H1 (cell line): ENCODE measurements at regions not wholly inside any gene's neighbourhood (a gene's known extent, or its start where the extent isn't known, plus 50 kb on each side); places are given as distances from the start of the nearest gene placed in this dataset.
A peak's percentile ranks its signal among the peaks of the same experiment; 100 is the strongest.

Source experiments
- CTCF ChIA-PET: fragments of 300-600 bp; sonication (Branson Sonifier 250); formaldehyde crosslinking; loops from one replicate; lab custom pipeline; 2021; ENCODE audit not compliant: partially characterized antibody; lab: Charles Lee
- POLR2A ChIA-PET: fragments of 300-600 bp; sonication (Branson Sonifier 250); formaldehyde crosslinking; loops from one replicate; lab custom pipeline; 2021; ENCODE audit warnings: inconsistent platforms; ENCODE audit not compliant: partially characterized antibody; lab: Charles Lee
- DNase-seq, 2 experiments: peaks; one replicate each; pipeline versions ENCODE4 v3.0.0 to v3.0.0-alpha.2; 2010 to 2022; ENCODE audit warnings: low spot score in 2 of 2, low read depth in 1 of 2, mixed read lengths in 1 of 2
- FAIRE-seq: peaks from 2 replicates; lab custom pipeline; 2011; peaks lifted over from hg19 to GRCh38; lab: Jason Lieb, UNC
- H2AFZ ChIP-seq: 2 replicates; pipeline ENCODE4 v1.8.1; 2012; ENCODE audit warnings: low read length, inconsistent platforms
- H2AK5ac ChIP-seq: 2 replicates; pipeline ENCODE4 v1.6.1; 2013; ENCODE audit warnings: low read depth, low read length
- H2BK120ac ChIP-seq: replicated peaks from 2 replicates; pipeline ENCODE3; 2013; ENCODE audit warnings: low read depth, low read length, inconsistent platforms
- H2BK12ac ChIP-seq: 2 replicates; pipeline ENCODE4 v1.6.1; 2013; ENCODE audit warnings: low read depth, low read length
- H2BK15ac ChIP-seq: 2 replicates; pipeline ENCODE4 v1.6.1; 2013; ENCODE audit warnings: low read length
- H2BK20ac ChIP-seq: 2 replicates; pipeline ENCODE4 v1.6.1; 2013; ENCODE audit warnings: low read length
- H2BK5ac ChIP-seq: 2 replicates; pipeline ENCODE4 v1.6.1; 2013; ENCODE audit warnings: low read depth, low read length
- H3K14ac ChIP-seq: 2 replicates; pipeline ENCODE4 v1.6.1; 2013; ENCODE audit warnings: inconsistent platforms; ENCODE audit not compliant: insufficient read length
- H3K18ac ChIP-seq: 2 replicates; pipeline ENCODE4 v1.6.1; 2013; ENCODE audit warnings: low read length; ENCODE audit errors: extremely low read depth
- H3K23ac ChIP-seq: 2 replicates; pipeline ENCODE4 v1.6.1; 2013; ENCODE audit warnings: inconsistent platforms; ENCODE audit not compliant: insufficient read length
- H3K23me2 ChIP-seq: 2 replicates; pipeline ENCODE4 v1.6.1; 2013; ENCODE audit warnings: low read depth, low read length
- H3K27ac ChIP-seq: 2 replicates; pipeline ENCODE4 v1.6.1; 2011; ENCODE audit warnings: low read depth, low read length, inconsistent platforms
- H3K27me3 ChIP-seq, 4 experiments: replicated peaks in 1 of 4; 1 replicate in 1 of 4; 2 replicates in 3 of 4; pipeline versions ENCODE4 v1.6.1 to v1.8.1; 2011 to 2013; ENCODE audit warnings: low read length in 3 of 4, mild to moderate bottlenecking in 3 of 4, inconsistent platforms in 2 of 4, mixed read lengths in 2 of 4, moderate library complexity in 1 of 4; ENCODE audit not compliant: control insufficient read depth in 3 of 4, insufficient read depth in 3 of 4; ENCODE audit errors: extremely low read depth in 1 of 4
- H3K36me3 ChIP-seq, 4 experiments: 2 replicates each; pipeline versions ENCODE4 v1.6.1 to v1.8.1; 2011 to 2013; ENCODE audit warnings: mild to moderate bottlenecking in 4 of 4, low read length in 3 of 4, moderate library complexity in 2 of 4, control low read depth in 1 of 4, inconsistent platforms in 1 of 4; ENCODE audit not compliant: insufficient read depth in 4 of 4, control insufficient read depth in 2 of 4
- H3K4ac ChIP-seq: replicated peaks from 2 replicates; pipeline ENCODE3; 2013; ENCODE audit warnings: low read length, low read depth, mixed read lengths, inconsistent platforms; ENCODE audit not compliant: insufficient read length
- H3K4me1 ChIP-seq, 4 experiments: replicated peaks in 1 of 4; 1 replicate in 1 of 4; 2 replicates in 3 of 4; pipeline versions ENCODE4 v1.6.1 to v1.8.1; 2011 to 2013; ENCODE audit warnings: low read length in 3 of 4, inconsistent platforms in 2 of 4, mixed read lengths in 1 of 4; ENCODE audit not compliant: insufficient read depth in 4 of 4, control insufficient read depth in 3 of 4
- H3K4me2 ChIP-seq, 2 experiments: 2 replicates each; pipeline versions ENCODE4 v1.6.1 to v1.8.1; 2011 to 2013; ENCODE audit warnings: low read depth in 2 of 2, low read length in 2 of 2, control low read depth in 1 of 2, inconsistent platforms in 1 of 2, mild to moderate bottlenecking in 1 of 2; ENCODE audit not compliant: insufficient read depth in 1 of 2
- H3K4me3 ChIP-seq, 4 experiments: fragments of 200-600, 300-600 bp in 1 of 4; sonication (generic), shearing (Covaris generic), sonication (Bioruptor Twin) in 1 of 4; 2 replicates each; pipeline versions ENCODE4 v1.5.1 to v1.8.1; 2011 to 2016; ENCODE audit warnings: low read length in 4 of 4, low read depth in 3 of 4, control low read depth in 2 of 4, inconsistent platforms in 2 of 4, mild to moderate bottlenecking in 2 of 4, mixed read lengths in 1 of 4, moderate library complexity in 1 of 4; ENCODE audit not compliant: insufficient read depth in 2 of 4; ENCODE audit errors: extremely low read depth in 1 of 4
- H3K56ac ChIP-seq: replicated peaks from 2 replicates; pipeline ENCODE3; 2013; ENCODE audit warnings: low read depth, mild to moderate bottlenecking, mixed read lengths, low read length, inconsistent platforms; ENCODE audit not compliant: insufficient read length
- H3K79me1 ChIP-seq: 2 replicates; pipeline ENCODE4 v1.6.1; 2013; ENCODE audit warnings: low read depth, low read length, control low read depth
- H3K79me2 ChIP-seq, 2 experiments: 2 replicates each; pipeline versions ENCODE4 v1.6.1 to v1.8.1; 2012 to 2013; ENCODE audit warnings: low read length in 2 of 2, mild to moderate bottlenecking in 2 of 2, inconsistent platforms in 1 of 2; ENCODE audit not compliant: insufficient read depth in 2 of 2, control insufficient read depth in 1 of 2
- H3K9ac ChIP-seq, 4 experiments: replicated peaks in 1 of 4; 1 replicate in 1 of 4; 2 replicates in 3 of 4; pipeline versions ENCODE4 v1.6.1 to v1.8.1; 2011 to 2013; ENCODE audit warnings: low read depth in 3 of 4, low read length in 3 of 4, control low read depth in 2 of 4, mild to moderate bottlenecking in 2 of 4, moderate library complexity in 2 of 4, inconsistent platforms in 1 of 4; ENCODE audit errors: extremely low read depth in 1 of 4
- H3K9me3 ChIP-seq, 2 experiments: 2 replicates each; pipeline versions ENCODE4 v1.6.1 to v1.8.1; 2012 to 2013; ENCODE audit warnings: mild to moderate bottlenecking in 2 of 2, moderate library complexity in 2 of 2, control low read depth in 1 of 2, inconsistent platforms in 1 of 2, low read depth in 1 of 2, low read length in 1 of 2, mixed read lengths in 1 of 2; ENCODE audit not compliant: insufficient read depth in 2 of 2
- H4K20me1 ChIP-seq, 2 experiments: replicated peaks in 1 of 2; 2 replicates each; pipeline versions ENCODE3 to v1.8.1; 2011 to 2013; ENCODE audit warnings: inconsistent platforms in 2 of 2, low read length in 2 of 2, mild to moderate bottlenecking in 1 of 2; ENCODE audit not compliant: insufficient read depth in 2 of 2, control insufficient read depth in 1 of 2
- H4K5ac ChIP-seq: 2 replicates; pipeline ENCODE4 v1.6.1; 2013; ENCODE audit warnings: low read length, low read depth, mixed read lengths, inconsistent platforms; ENCODE audit not compliant: insufficient read length
- H4K8ac ChIP-seq: 2 replicates; pipeline ENCODE4 v1.8.0; 2013; ENCODE audit warnings: mild to moderate bottlenecking, moderate library complexity, low read length, inconsistent platforms; ENCODE audit not compliant: insufficient read depth; ENCODE audit errors: extremely low read depth
- H4K91ac ChIP-seq: replicated peaks from 2 replicates; pipeline ENCODE3; 2013; ENCODE audit warnings: low read length, mixed read lengths, inconsistent platforms; ENCODE audit not compliant: insufficient read length
- CTBP2 ChIP-seq: IDR thresholded peaks from 2 replicates; pipeline ENCODE4 v1.7.0; 2011; ENCODE audit warnings: borderline replicate concordance, mild to moderate bottlenecking, moderate library complexity, mixed read lengths, low read length; ENCODE audit not compliant: insufficient read depth, insufficient read length
- CTCF ChIP-seq, 3 experiments: IDR thresholded peaks; 1 replicate in 2 of 3; 2 replicates in 1 of 3; pipeline versions ENCODE4 v1.5.1 to v1.6.1; 2011; ENCODE audit warnings: low read length in 3 of 3, mild to moderate bottlenecking in 3 of 3, inconsistent platforms in 2 of 3, low read depth in 1 of 3, moderate library complexity in 1 of 3; ENCODE audit not compliant: insufficient read depth in 1 of 3; ENCODE audit errors: control extremely low read depth in 1 of 3
- HDAC2 ChIP-seq, 2 experiments: fragments of 300-600 bp in 1 of 2; sonication (generic) in 1 of 2; IDR thresholded peaks; 2 replicates each; pipeline ENCODE4 v1.6.1; 2011 to 2012; ENCODE audit warnings: low read depth in 2 of 2, low read length in 2 of 2, mild to moderate bottlenecking in 2 of 2, moderate library complexity in 2 of 2, borderline replicate concordance in 1 of 2, inconsistent platforms in 1 of 2
- RAD21 ChIP-seq, 2 experiments: IDR thresholded peaks in 1 of 2; conservative IDR thresholded peaks in 1 of 2; 2 replicates each; pipeline ENCODE4 v1.6.1; 2011; ENCODE audit warnings: low read depth in 2 of 2, low read length in 2 of 2, improper control_type of control experiment in 1 of 2, inconsistent platforms in 1 of 2, mild to moderate bottlenecking in 1 of 2, moderate library complexity in 1 of 2
- RBBP5 ChIP-seq: IDR thresholded peaks from 2 replicates; pipeline ENCODE4 v1.7.1; 2012; ENCODE audit warnings: low read depth, mild to moderate bottlenecking, inconsistent platforms, low read length, moderate library complexity, borderline replicate concordance
- RNF2 ChIP-seq: fragments of 200-900, 300-1000 bp; sonication (generic); IDR thresholded peaks from 2 replicates; pipeline ENCODE4 v1.7.1; 2016; ENCODE audit warnings: borderline replicate concordance, low read depth, mild to moderate bottlenecking, antibody characterized with exemption, low read length; ENCODE audit not compliant: poor library complexity, severe bottlenecking; ENCODE audit errors: missing control alignments
- SP1 ChIP-seq: IDR thresholded peaks from 2 replicates; pipeline ENCODE4 v1.6.1; 2011; ENCODE audit warnings: low read depth, low read length
- TEAD4 ChIP-seq: IDR thresholded peaks from 2 replicates; pipeline ENCODE4 v1.6.1; 2012; ENCODE audit warnings: low read depth, low read length, inconsistent platforms, mixed read lengths
- WGBS, 2 experiments: shearing (Covaris generic) in 1 of 2; methylation state at CpG; one replicate each; pipeline versions ENCODE4 v1.1.6 to v1.1.7; 2013 to 2015; ENCODE audit warnings: low lambda C conversion rate in 2 of 2, mixed read lengths in 2 of 2, inconsistent platforms in 1 of 2, low coverage in 1 of 2, missing lambda C conversion rate in 1 of 2; ENCODE audit not compliant: insufficient replicate concordance in 2 of 2, insufficient coverage in 1 of 2, insufficient read length in 1 of 2; ENCODE audit errors: extremely low coverage in 1 of 2, missing lambda C conversion rate in 1 of 2; 5-methylcytosine and 5-hydroxymethylcytosine counted together

- DNase-seq, result peak; percentile 25 to 52
- H2BK20ac ChIP-seq, result no peak overlapping the region
- no peak overlapping the region for H2BK120ac ChIP-seq
- H4K8ac ChIP-seq, result no peak overlapping the region
- H2BK15ac ChIP-seq, result peak overlapping the region; percentile 47; the same call in 1 of the 2 replicates
- no peak overlapping the region for H4K91ac ChIP-seq
- no peaks in the 10 kb centered on the region; a peak in 1 of 7 replicates for H3K27me3 ChIP-seq
- no peak overlapping the region for H3K4ac ChIP-seq
- H3K9me3 ChIP-seq, result no peaks in the 10 kb centered on the region
- H2AK5ac ChIP-seq, result no peak overlapping the region
- peak overlapping the region; percentile 10; the same call in 1 of the 2 replicates for H2BK12ac ChIP-seq
- peak overlapping the region; percentile 10; the same call in 1 of the 2 replicates for H3K18ac ChIP-seq
- H3K27ac ChIP-seq, result no peak overlapping the region
- H3K79me1 ChIP-seq, result no peaks in the 10 kb centered on the region
- H2BK5ac ChIP-seq, result no peak overlapping the region; the same call in 1 of the 2 replicates
- H3K23me2 ChIP-seq, result no peaks in the 10 kb centered on the region; the same call in 1 of the 2 replicates
- H3K4me3 ChIP-seq, result no peak overlapping the region
- H3K9ac ChIP-seq, result no peak overlapping the region
- H3K4me1 ChIP-seq, result peaks cover 4 to 14% (median 9%) of the 10 kb centered on the region in 4 experiments; a peak in 5 of 7 replicates
- no peak overlapping the region for H3K14ac ChIP-seq
- no peak overlapping the region for H3K23ac ChIP-seq
- ChIA-PET POLR2A (interaction anchor here (0.7 to 1.8 kb wide), 3 partner anchors 120 to 127 kb away, joined by 4 to 5 read pairs (median 4); no protein-coding TSS in a partner anchor), CTCF (interaction anchor here (0.6 to 2.5 kb wide), 31 partner anchors 10 to 264 kb away, joined by 3 to 14 read pairs (median 4); no protein-coding TSS in a partner anchor)
- H3K4me2 ChIP-seq, result no peak overlapping the region
- peak; percentile 77 for FAIRE-seq
- no peaks in the 10 kb centered on the region for H3K36me3 ChIP-seq
- no peak overlapping the region for H4K5ac ChIP-seq
- H2AFZ ChIP-seq, result peak overlapping the region; percentile 77; the same call in 1 of the 2 replicates
- no peaks in the 10 kb centered on the region for H4K20me1 ChIP-seq
- no peak overlapping the region for H3K56ac ChIP-seq
- H3K79me2 ChIP-seq, result no peaks in the 10 kb centered on the region
- 64% methylated on average over 9 of the region's 9 CpGs; no CpG with 5 or more reads in 1 of the 2 experiments for WGBS, 2 experiments
- no peak for TF ChIP-seq RNF2
- TF ChIP-seq HDAC2 (IDR thresholded peaks at IDR 0.05; ENCODE audit: borderline replicate concordance in 1 of 2, low read depth in 2 of 2, low read length in 2 of 2), result no peak
- TF ChIP-seq CTCF (IDR thresholded peaks at IDR 0.05; ENCODE audit: control extremely low read depth in 1 of 3, insufficient read depth in 1 of 3, low read depth in 1 of 3, low read length in 3 of 3), result peak; percentile 24 to 53 (median 48)
- no peak for TF ChIP-seq TEAD4
- TF ChIP-seq RAD21 (IDR thresholded peaks at IDR 0.05 in 1 of 2, conservative IDR thresholded peaks at IDR 0.05 in 1 of 2; ENCODE audit: low read depth in 2 of 2, low read length in 2 of 2), result peak; percentile 70 to 75
- TF ChIP-seq CTBP2, result no peak
- TF ChIP-seq RBBP5, result no peak
- TF ChIP-seq SP1, result no peak
Observed at GRCh38 chr12:119274636-119275065, 59.9 kb upstream of the CCDC60 start.
